Fibroblast of lung (primary cell): ENCODE measurements at regions not wholly inside any gene's neighbourhood (a gene's known extent, or its start where the extent isn't known, plus 50 kb on each side); places are given as distances from the start of the nearest gene placed in this dataset.

Experiments
- DNase-seq, 2 donors: peaks; one replicate each; pipeline versions ENCODE4 v3.0.0 to v3.0.0-alpha.2; 2010; ENCODE audit warnings: low read depth in 2 of 2
- H2AFZ ChIP-seq: 2 replicates; pipeline ENCODE4 v1.5.1; 2012; ENCODE audit warnings: low read length, control low read depth, inconsistent platforms
- H3K27ac ChIP-seq: 2 replicates; pipeline ENCODE4 v1.5.1; 2011; ENCODE audit warnings: low read length, control low read depth; ENCODE audit not compliant: insufficient read depth
- H3K27me3 ChIP-seq: 2 replicates; pipeline ENCODE4 v1.5.1; 2011; ENCODE audit warnings: mild to moderate bottlenecking, low read length; ENCODE audit not compliant: control insufficient read depth, insufficient read depth
- H3K36me3 ChIP-seq: 2 replicates; pipeline ENCODE4 v1.5.1; 2011; ENCODE audit warnings: low read length; ENCODE audit not compliant: control insufficient read depth, insufficient read depth
- H3K4me1 ChIP-seq: 2 replicates; pipeline ENCODE4 v1.5.1; 2011; ENCODE audit warnings: low read length; ENCODE audit not compliant: control insufficient read depth, insufficient read depth; ENCODE audit errors: extremely low read depth
- H3K4me2 ChIP-seq: 2 replicates; pipeline ENCODE4 v1.5.1; 2011; ENCODE audit warnings: low read length, control low read depth; ENCODE audit not compliant: insufficient read depth; ENCODE audit errors: extremely low read depth
- H3K4me3 ChIP-seq, 4 experiments: fragments of 200-600 bp in 1 of 4; sonication (generic) in 1 of 4; replicated peaks in 1 of 4; 2 replicates each; pipeline ENCODE4 v1.5.1; 2011 to 2016; ENCODE audit warnings: low read length in 4 of 4, low read depth in 3 of 4, mild to moderate bottlenecking in 3 of 4, control low read depth in 2 of 4, inconsistent platforms in 1 of 4, mixed read lengths in 1 of 4; ENCODE audit not compliant: insufficient read depth in 1 of 4; ENCODE audit errors: control extremely low read depth in 1 of 4
- H3K79me2 ChIP-seq: 2 replicates; pipeline ENCODE4 v1.5.1; 2012; ENCODE audit warnings: mild to moderate bottlenecking, low read length, inconsistent platforms; ENCODE audit not compliant: control insufficient read depth, insufficient read depth
- H3K9ac ChIP-seq: 2 replicates; pipeline ENCODE4 v1.5.1; 2011; ENCODE audit warnings: mild to moderate bottlenecking, low read length, control low read depth; ENCODE audit not compliant: insufficient read depth
- H3K9me3 ChIP-seq: 2 replicates; pipeline ENCODE4 v1.5.1; 2012; ENCODE audit warnings: low read depth, low read length; ENCODE audit not compliant: control insufficient read depth, insufficient read depth
- H4K20me1 ChIP-seq: 2 replicates; pipeline ENCODE4 v1.5.1; 2011; ENCODE audit warnings: low read length; ENCODE audit not compliant: control insufficient read depth, insufficient read depth; ENCODE audit errors: extremely low read depth
- EZH2 ChIP-seq: IDR thresholded peaks from 2 replicates; pipeline ENCODE4 v1.5.1; 2012; ENCODE audit warnings: low read length, control low read depth, mild to moderate bottlenecking; ENCODE audit errors: missing control alignments
- TF ChIP-seq, protein P1 (sequence below), 2 donors: IDR thresholded peaks in 1 of 2; conservative IDR thresholded peaks in 1 of 2; 1 replicate in 1 of 2; 2 replicates in 1 of 2; pipeline ENCODE4 v1.5.1; 2011 to 2012; ENCODE audit warnings: low read length in 2 of 2, control low read depth in 1 of 2, inconsistent platforms in 1 of 2, low read depth in 1 of 2, mild to moderate bottlenecking in 1 of 2

DNA sequence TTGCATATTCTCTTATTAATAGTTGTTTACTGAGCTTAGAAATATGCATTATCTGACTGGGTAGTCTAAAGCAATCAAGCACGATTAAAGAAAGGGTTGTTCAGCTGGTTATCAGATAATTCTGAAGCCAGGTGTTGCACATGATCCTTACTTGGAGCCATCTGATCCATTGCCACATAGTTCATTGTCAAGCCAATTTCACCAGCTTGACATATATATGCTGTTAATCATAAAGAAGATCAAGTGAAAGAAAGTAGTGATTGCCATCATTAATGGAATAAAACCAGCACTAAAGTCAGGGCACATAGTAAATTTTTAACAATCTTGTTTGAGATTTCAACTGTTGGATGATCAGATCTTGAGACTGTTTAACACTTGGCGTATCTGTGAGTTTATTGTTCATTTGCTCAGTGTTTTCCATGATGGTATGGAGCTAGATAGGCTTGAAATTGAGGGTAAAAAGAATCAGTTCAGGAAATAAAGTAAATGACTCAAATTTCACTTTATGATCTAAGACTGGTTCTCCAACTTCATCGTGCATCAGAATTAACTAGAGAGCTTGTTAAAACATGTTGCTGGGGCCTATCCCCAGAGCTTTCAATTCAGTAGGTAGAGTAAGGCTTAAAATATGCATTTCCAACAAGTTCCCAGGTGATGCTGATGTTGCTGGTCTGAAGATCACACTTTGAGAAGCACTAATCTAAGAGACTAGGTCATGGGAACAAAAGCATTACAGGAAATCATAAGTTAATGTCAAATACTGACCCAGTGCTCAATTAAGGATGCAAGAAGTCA, 539.6 kb downstream of the SATB2 start:
- Histone ChIP-seq H4K20me1 (no peaks in the 10 kb centered on the region), H3K9ac (no peak overlapping the region), H3K79me2 (no peaks in the 10 kb centered on the region), H3K4me3 (no peak overlapping the region), H3K27me3 (no peaks in the 10 kb centered on the region), H3K27ac (no peak overlapping the region), H2AFZ (no peak overlapping the region), H3K36me3 (no peaks in the 10 kb centered on the region), H3K4me1 (no peaks in the 10 kb centered on the region), H3K9me3 (no peaks in the 10 kb centered on the region), H3K4me2 (no peak overlapping the region)
- no peak for DNase-seq
- TF ChIP-seq EZH2, result no peak
- TF ChIP-seq, protein P1, sequence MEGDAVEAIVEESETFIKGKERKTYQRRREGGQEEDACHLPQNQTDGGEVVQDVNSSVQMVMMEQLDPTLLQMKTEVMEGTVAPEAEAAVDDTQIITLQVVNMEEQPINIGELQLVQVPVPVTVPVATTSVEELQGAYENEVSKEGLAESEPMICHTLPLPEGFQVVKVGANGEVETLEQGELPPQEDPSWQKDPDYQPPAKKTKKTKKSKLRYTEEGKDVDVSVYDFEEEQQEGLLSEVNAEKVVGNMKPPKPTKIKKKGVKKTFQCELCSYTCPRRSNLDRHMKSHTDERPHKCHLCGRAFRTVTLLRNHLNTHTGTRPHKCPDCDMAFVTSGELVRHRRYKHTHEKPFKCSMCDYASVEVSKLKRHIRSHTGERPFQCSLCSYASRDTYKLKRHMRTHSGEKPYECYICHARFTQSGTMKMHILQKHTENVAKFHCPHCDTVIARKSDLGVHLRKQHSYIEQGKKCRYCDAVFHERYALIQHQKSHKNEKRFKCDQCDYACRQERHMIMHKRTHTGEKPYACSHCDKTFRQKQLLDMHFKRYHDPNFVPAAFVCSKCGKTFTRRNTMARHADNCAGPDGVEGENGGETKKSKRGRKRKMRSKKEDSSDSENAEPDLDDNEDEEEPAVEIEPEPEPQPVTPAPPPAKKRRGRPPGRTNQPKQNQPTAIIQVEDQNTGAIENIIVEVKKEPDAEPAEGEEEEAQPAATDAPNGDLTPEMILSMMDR (conservative IDR thresholded peaks at IDR 0.05 in 1 of 2, IDR thresholded peaks at IDR 0.05 in 1 of 2; ENCODE audit: low read depth in 1 of 2, low read length in 2 of 2), result no peak

GRCh38 chr2:198917275-198917674, 540.5 kb downstream of the SATB2 start:
- H3K9ac ChIP-seq, result no peak overlapping the region
- no peaks in the 10 kb centered on the region for H3K36me3 ChIP-seq
- H3K4me3 ChIP-seq, result no peak overlapping the region
- TF ChIP-seq EZH2, result no peak
- TF ChIP-seq, protein P1 (conservative IDR thresholded peaks at IDR 0.05 in 1 of 2, IDR thresholded peaks at IDR 0.05 in 1 of 2; ENCODE audit: low read depth in 1 of 2, low read length in 2 of 2), result no peak
- H3K79me2 ChIP-seq, result no peaks in the 10 kb centered on the region
- no peak overlapping the region for H2AFZ ChIP-seq
- H3K27me3 ChIP-seq, result no peaks in the 10 kb centered on the region
- no peak overlapping the region for H3K27ac ChIP-seq
- H3K4me1 ChIP-seq, result no peaks in the 10 kb centered on the region
- no peaks in the 10 kb centered on the region for H3K9me3 ChIP-seq
- no peak for DNase-seq
- H4K20me1 ChIP-seq, result no peaks in the 10 kb centered on the region
- H3K4me2 ChIP-seq, result no peak overlapping the region

GRCh38 chr2:198916548-198917080, 541.1 kb downstream of the SATB2 start:
- no peaks in the 10 kb centered on the region for H3K36me3 ChIP-seq
- H3K79me2 ChIP-seq, result no peaks in the 10 kb centered on the region
- H4K20me1 ChIP-seq, result no peaks in the 10 kb centered on the region
- H3K4me1 ChIP-seq, result no peaks in the 10 kb centered on the region
- H3K4me2 ChIP-seq, result no peak overlapping the region
- H3K9ac ChIP-seq, result no peak overlapping the region
- H3K9me3 ChIP-seq, result no peaks in the 10 kb centered on the region
- DNase-seq, result no peak
- no peaks in the 10 kb centered on the region for H3K27me3 ChIP-seq
- no peak overlapping the region for H3K27ac ChIP-seq
- TF ChIP-seq EZH2, result no peak
- no peak overlapping the region for H3K4me3 ChIP-seq
- H2AFZ ChIP-seq, result no peak overlapping the region
